BJ (cell line): ENCODE measurements at regions not wholly inside any gene's neighbourhood (a gene's known extent, or its start where the extent isn't known, plus 50 kb on each side); places are given as distances from the start of the nearest gene placed in this dataset.

Experiments
- CTCF ChIA-PET: fragments of 350-600 bp; formaldehyde crosslinking; extraction: SDS; loops from one replicate; lab custom pipeline; 2021; ENCODE audit warnings: antibody characterized with exemption, inconsistent platforms; lab: Yijun Ruan, JAX
- POLR2A ChIA-PET: fragments of 300-600 bp; sonication (Branson Sonifier 250); formaldehyde crosslinking; extraction: SDS; loops from one replicate; lab custom pipeline; 2021; ENCODE audit warnings: antibody characterized with exemption; lab: Charles Lee
- DNase-seq: peaks from one replicate; pipeline ENCODE4 v3.0.0-alpha.2; 2011; ENCODE audit warnings: low read depth
- H3K27me3 ChIP-seq: 2 replicates; pipeline ENCODE4 v1.6.0; 2011; ENCODE audit warnings: low read length; ENCODE audit not compliant: control insufficient read depth, insufficient read depth
- H3K36me3 ChIP-seq: 2 replicates; pipeline ENCODE4 v1.5.1; 2011; ENCODE audit warnings: low read length; ENCODE audit not compliant: control insufficient read depth, insufficient read depth
- H3K4me3 ChIP-seq: 2 replicates; pipeline ENCODE4 v1.5.1; 2011; ENCODE audit warnings: low read depth, mild to moderate bottlenecking, control low read depth, low read length
- CTCF ChIP-seq: IDR thresholded peaks from 2 replicates; pipeline ENCODE4 v1.5.1; 2011; ENCODE audit warnings: low read depth, mild to moderate bottlenecking, control low read depth, inconsistent platforms, low read length, moderate library complexity; ENCODE audit not compliant: insufficient read depth

DNA sequence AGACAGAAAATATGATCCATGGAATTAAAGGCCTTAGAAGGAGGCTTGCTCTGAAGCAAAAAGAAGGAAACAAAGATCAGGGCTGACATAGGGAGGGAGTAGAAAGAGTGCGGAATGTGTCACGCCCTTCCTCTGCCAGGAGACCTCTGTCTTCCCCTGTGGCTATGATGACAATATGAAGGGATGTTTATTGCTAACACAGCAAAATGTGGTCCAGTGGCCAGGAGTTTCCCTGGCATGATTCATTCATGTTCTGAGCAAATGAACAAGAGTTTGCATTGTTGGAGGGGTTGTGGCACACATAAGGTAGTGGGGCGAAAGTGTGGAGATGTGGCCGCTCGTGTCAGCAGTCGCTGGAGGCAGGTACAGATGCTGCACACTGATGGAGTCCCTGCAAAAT is 169.4 kb downstream of the SHQ1 start:
- no peaks in the 10 kb centered on the region for H3K36me3 ChIP-seq
- CTCF ChIA-PET, result no interaction called here
- POLR2A ChIA-PET, result no interaction called here
- peaks cover 3% of the 10 kb centered on the region for H3K27me3 ChIP-seq
- TF ChIP-seq CTCF, result no peak
- DNase-seq, result no peak
- no peak overlapping the region for H3K4me3 ChIP-seq

- H3K36me3 ChIP-seq, result no peaks in the 10 kb centered on the region
- CTCF ChIA-PET, result no interaction called here
- POLR2A ChIA-PET, result no interaction called here
- DNase-seq, result no peak
- H3K27me3 ChIP-seq, result peaks cover 3% of the 10 kb centered on the region
- TF ChIP-seq CTCF, result no peak
- no peak overlapping the region for H3K4me3 ChIP-seq
These were observed 169.9 kb downstream of the SHQ1 start for GRCh38 chr3:72678380-72678779.

GRCh38 chr3:72675243-72675642 is 173.0 kb downstream of the SHQ1 start:
- CTCF ChIA-PET, result interaction anchor here (1.7 kb wide), 1 partner anchor 9 kb away, joined by 6 read pairs; no protein-coding TSS in a partner anchor
- Histone ChIP-seq H3K36me3 (no peaks in the 10 kb centered on the region), H3K27me3 (no peaks in the 10 kb centered on the region; the same call in 1 of the 2 replicates), H3K4me3 (no peak overlapping the region)
- no peak for TF ChIP-seq CTCF
- no peak for DNase-seq
- POLR2A ChIA-PET, result no interaction called here

DNA sequence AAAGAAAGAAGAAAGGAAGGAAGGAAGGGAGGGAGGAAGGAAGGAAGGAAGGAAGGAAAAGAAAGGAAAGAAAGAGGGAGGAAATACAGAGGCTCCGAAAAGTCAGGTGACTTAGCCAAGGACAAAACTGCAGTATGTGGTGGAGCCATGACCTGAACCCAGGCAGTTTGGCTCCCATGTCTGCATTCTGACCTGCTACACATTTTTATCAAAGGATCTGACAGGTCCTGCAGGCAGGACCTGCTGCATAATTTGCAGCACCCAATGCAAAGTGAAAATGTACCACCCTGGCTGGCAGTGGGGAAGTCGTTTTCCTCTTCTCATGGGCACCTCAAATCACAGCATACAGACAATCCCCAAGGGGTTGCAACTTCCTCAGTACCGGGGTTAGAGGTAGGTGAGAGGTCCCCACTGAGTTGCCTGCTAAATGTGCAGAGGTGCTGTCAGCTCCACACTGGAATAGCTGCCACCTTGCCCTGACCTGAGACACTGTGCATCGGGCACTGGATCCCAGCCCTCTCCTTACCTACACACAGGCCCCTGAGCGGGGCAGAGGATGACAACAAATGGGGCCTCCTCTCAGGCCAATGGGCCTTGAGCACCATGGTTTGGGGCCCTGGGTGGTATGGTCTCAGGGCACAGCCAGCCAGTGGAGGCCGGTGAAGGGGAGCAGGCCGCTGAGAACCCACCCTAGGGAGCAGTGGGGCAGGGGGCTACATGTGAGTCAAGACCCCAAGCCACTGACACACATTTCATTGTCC is 175.1 kb downstream of the SHQ1 start:
- no peaks in the 10 kb centered on the region; the same call in 1 of the 2 replicates for H3K27me3 ChIP-seq
- ChIA-PET CTCF (no interaction called here), POLR2A (no interaction called here)
- H3K36me3 ChIP-seq, result no peaks in the 10 kb centered on the region
- H3K4me3 ChIP-seq, result no peak overlapping the region
- DNase-seq, result no peak
- no peak for TF ChIP-seq CTCF

DNA sequence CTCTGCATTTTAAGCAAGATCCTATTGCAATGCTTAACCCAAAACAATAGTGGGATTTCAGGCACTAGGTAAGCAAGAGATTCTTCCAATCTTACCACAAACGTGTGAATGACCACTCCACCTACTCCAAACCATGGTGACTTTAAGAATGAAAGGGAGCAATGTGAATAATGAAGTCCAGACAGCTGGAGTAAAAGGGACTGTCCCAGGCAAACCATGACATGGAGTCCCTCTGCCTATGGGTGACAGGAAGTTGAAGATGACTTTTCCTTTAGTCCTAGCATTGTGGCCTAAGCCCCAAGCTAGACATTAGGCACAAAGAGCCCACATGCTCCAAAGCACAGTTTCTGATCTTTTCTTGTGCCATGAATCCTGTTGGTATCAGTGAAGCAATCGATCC is 179.0 kb downstream of the SHQ1 start:
- ChIA-PET POLR2A (no interaction called here), CTCF (no interaction called here)
- no peak for TF ChIP-seq CTCF
- no peak for DNase-seq
- Histone ChIP-seq H3K27me3 (no peaks in the 10 kb centered on the region; the same call in 1 of the 2 replicates), H3K36me3 (no peaks in the 10 kb centered on the region), H3K4me3 (no peak overlapping the region)
